B cell (primary cell): ENCODE measurements at regions not wholly inside any gene's neighbourhood (a gene's known extent, or its start where the extent isn't known, plus 50 kb on each side); places are given as distances from the start of the nearest gene placed in this dataset.

Experiments
- ATAC-seq: fragments of 200-7000 bp; cut with Tn5 transposase; one replicate; pipeline ENCODE4 v1.10.0; 2021; ENCODE audit warnings: low read depth, mild to moderate bottlenecking, moderate number of reproducible peaks, moderate library complexity
- CTCF ChIA-PET: fragments of 350-600 bp; sonication (Branson Sonifier 250); formaldehyde crosslinking; loops from one replicate; lab custom pipeline; 2021; ENCODE audit warnings: antibody characterized with exemption, inconsistent platforms; lab: Charles Lee
- POLR2A ChIA-PET: fragments of 350-600 bp; sonication (Branson Sonifier 250); formaldehyde crosslinking; loops from one replicate; lab custom pipeline; 2021; ENCODE audit warnings: antibody characterized with exemption; lab: Charles Lee
- DNase-seq: peaks from one replicate; pipeline ENCODE4 v3.0.0; 2013
- H2AFZ ChIP-seq: 2 replicates; pipeline ENCODE4 v1.6.1; 2012; ENCODE audit warnings: mild to moderate bottlenecking, low read depth, low read length; ENCODE audit not compliant: insufficient read depth, poor library complexity, severe bottlenecking
- H3K27ac ChIP-seq, 2 donors: 1 replicate in 1 of 2; 2 replicates in 1 of 2; pipeline ENCODE4 v1.5.1; 2012 to 2013; ENCODE audit warnings: low read length in 2 of 2, mild to moderate bottlenecking in 2 of 2, moderate library complexity in 1 of 2
- H3K27me3 ChIP-seq, 4 experiments: fragments of 200-600 bp in 1 of 4; sonication (generic) in 1 of 4; replicated peaks in 1 of 4; 1 replicate in 2 of 4; 2 replicates in 2 of 4; pipeline versions ENCODE4 v1.6.1 to v1.7.0; 2013 to 2016; ENCODE audit warnings: low read length in 3 of 4, mild to moderate bottlenecking in 2 of 4, mixed read lengths in 1 of 4, moderate library complexity in 1 of 4; ENCODE audit not compliant: insufficient read depth in 4 of 4, control insufficient read depth in 3 of 4; ENCODE audit errors: control extremely low read depth in 1 of 4
- H3K36me3 ChIP-seq, 2 experiments: replicated peaks in 1 of 2; 1 replicate in 1 of 2; 2 replicates in 1 of 2; pipeline versions ENCODE4 v1.6.1 to v1.7.1; 2013; ENCODE audit warnings: low read length in 1 of 2; ENCODE audit not compliant: insufficient read depth in 2 of 2, control insufficient read depth in 1 of 2; ENCODE audit errors: control extremely low read depth in 1 of 2, extremely low read depth in 1 of 2
- H3K4me1 ChIP-seq, 2 donors: fragments of 200-600 bp in 1 of 2; sonication (generic) in 1 of 2; 1 replicate in 1 of 2; 2 replicates in 1 of 2; pipeline versions ENCODE4 v1.5.1 to v1.6.1; 2013 to 2017; ENCODE audit warnings: low read length in 2 of 2; ENCODE audit not compliant: control insufficient read depth in 2 of 2, insufficient read depth in 2 of 2
- H3K4me2 ChIP-seq: replicated peaks from 2 replicates; pipeline ENCODE3; 2012; ENCODE audit warnings: mild to moderate bottlenecking, low read depth, low read length; ENCODE audit not compliant: poor library complexity, severe bottlenecking
- H3K4me3 ChIP-seq, 5 experiments: fragments of 200-600 bp in 1 of 5; sonication (generic) in 1 of 5; 1 replicate in 3 of 5; 2 replicates in 2 of 5; pipeline versions ENCODE4 v1.5.1 to v1.7.0; 2011 to 2016; ENCODE audit warnings: low read length in 4 of 5, mild to moderate bottlenecking in 4 of 5, low read depth in 2 of 5, control low read depth in 1 of 5, moderate library complexity in 1 of 5; ENCODE audit not compliant: insufficient read depth in 1 of 5; ENCODE audit errors: control extremely low read depth in 1 of 5, extremely low read depth in 1 of 5
- H3K79me2 ChIP-seq: fragments of 200-600 bp; sonication (generic); one replicate; pipeline ENCODE4 v1.6.0; 2016; ENCODE audit warnings: low read length; ENCODE audit not compliant: control insufficient read depth, insufficient read depth
- H3K9ac ChIP-seq: fragments of 200-600 bp; sonication (generic); 2 replicates; pipeline ENCODE4 v1.6.1; 2017; ENCODE audit warnings: mild to moderate bottlenecking, low read length, moderate library complexity
- H3K9me3 ChIP-seq, 3 donors: one replicate each; pipeline versions ENCODE4 v1.6.1 to v1.7.1; 2013; ENCODE audit warnings: low read length in 2 of 3; ENCODE audit not compliant: control insufficient read depth in 2 of 3, insufficient read depth in 1 of 3; ENCODE audit errors: control extremely low read depth in 1 of 3
- H4K20me1 ChIP-seq: 2 replicates; pipeline ENCODE4 v1.6.0; 2012; ENCODE audit warnings: mild to moderate bottlenecking, low read length; ENCODE audit not compliant: insufficient read depth, control insufficient read depth, poor library complexity, severe bottlenecking
- H3K27ac Mint-ChIP-seq: one replicate; pipeline ENCODE4 v1.8.0; 2021; ENCODE audit warnings: mixed read lengths
- H3K27me3 Mint-ChIP-seq: one replicate; pipeline ENCODE4 v1.8.0; 2021; ENCODE audit warnings: mixed read lengths
- H3K4me1 Mint-ChIP-seq: one replicate; pipeline ENCODE4 v1.8.0; 2021; ENCODE audit warnings: mixed read lengths
- H3K4me3 Mint-ChIP-seq: one replicate; pipeline ENCODE4 v1.8.0; 2021; ENCODE audit warnings: mixed read lengths
- H3K9me3 Mint-ChIP-seq: one replicate; pipeline ENCODE4 v1.8.0; 2022; ENCODE audit warnings: mixed read lengths; ENCODE audit not compliant: insufficient read depth
- EZH2 ChIP-seq: IDR thresholded peaks from 2 replicates; pipeline ENCODE4 v1.6.1; 2012; ENCODE audit warnings: borderline replicate concordance, low read depth, mild to moderate bottlenecking, moderate library complexity, low read length; ENCODE audit not compliant: insufficient read depth, poor library complexity, severe bottlenecking
- WGBS: methylation state at CpG from one replicate; pipeline ENCODE4 v1.1.5; 2013; ENCODE audit warnings: missing lambda C conversion rate; ENCODE audit not compliant: insufficient coverage; 5-methylcytosine and 5-hydroxymethylcytosine counted together
- intact Hi-C: fragments of 100-400 bp; cut with micrococcal nuclease; formaldehyde crosslinking; loops from one replicate; pipeline ENCODE4 v1.10.0; 2022
- TF ChIP-seq, protein P1 (sequence below): fragments of 200-600 bp; IDR thresholded peaks from one replicate; pipeline ENCODE4 v1.8.0; 2022; ENCODE audit warnings: antibody characterized with exemption, mild to moderate bottlenecking

DNA sequence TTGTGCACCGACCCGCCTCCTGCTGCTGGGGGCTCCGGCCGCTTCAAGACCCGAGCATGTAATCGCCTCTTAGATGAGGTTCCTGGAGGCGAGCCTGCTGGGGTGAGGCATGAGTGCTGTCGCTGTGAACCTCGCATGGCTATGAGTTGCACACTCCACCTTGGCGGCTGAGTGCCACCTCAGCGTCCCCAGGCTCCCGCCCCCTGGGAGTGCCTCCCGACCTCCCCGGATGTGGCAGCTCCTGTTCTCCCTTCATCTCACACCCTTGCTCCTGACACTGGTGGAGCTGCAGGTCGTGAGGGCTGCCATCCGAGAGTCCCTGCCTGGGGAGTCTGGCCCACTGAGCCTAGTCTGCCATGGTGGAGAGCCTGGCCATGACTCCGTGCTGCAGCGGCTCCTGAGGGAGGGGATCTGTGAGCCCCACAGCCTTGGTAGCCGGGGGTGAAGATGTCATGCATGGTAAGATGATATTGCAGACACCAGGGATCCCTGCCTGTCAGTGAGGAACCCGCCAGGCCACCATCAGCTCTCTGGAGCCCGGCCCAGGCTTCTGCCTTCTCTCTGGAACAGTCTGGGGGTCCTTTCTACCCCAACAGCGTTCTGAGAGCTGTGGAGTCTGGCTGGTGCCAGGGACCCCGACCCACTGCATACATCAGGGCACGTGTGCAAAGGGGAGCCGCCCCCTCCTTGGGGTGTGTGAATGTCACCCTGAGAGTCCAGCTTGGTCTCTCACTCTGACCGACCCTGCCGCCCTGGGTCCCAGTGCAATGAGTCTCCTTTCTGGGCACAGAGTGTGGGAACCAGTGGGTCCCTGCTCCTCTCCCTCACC is 61.6 kb upstream of the HS6ST1 start:
- Histone ChIP-seq H4K20me1 (no peaks in the 10 kb centered on the region), H3K9me3 (no peaks in the 10 kb centered on the region), H2AFZ (no peak overlapping the region), H3K27ac (no peak overlapping the region), H3K79me2 (no peaks in the 10 kb centered on the region), H3K36me3 (no peaks in the 10 kb centered on the region), H3K9ac (no peak overlapping the region), H3K4me2 (no peak overlapping the region), H3K27me3 (no peaks in the 10 kb centered on the region), H3K4me1 (no peaks in the 10 kb centered on the region), H3K4me3 (no peak overlapping the region)
- ChIA-PET POLR2A (no interaction called here), CTCF (no interaction called here)
- H3K4me3 Mint-ChIP-seq = no peak overlapping the region
- TF ChIP-seq, protein P1, sequence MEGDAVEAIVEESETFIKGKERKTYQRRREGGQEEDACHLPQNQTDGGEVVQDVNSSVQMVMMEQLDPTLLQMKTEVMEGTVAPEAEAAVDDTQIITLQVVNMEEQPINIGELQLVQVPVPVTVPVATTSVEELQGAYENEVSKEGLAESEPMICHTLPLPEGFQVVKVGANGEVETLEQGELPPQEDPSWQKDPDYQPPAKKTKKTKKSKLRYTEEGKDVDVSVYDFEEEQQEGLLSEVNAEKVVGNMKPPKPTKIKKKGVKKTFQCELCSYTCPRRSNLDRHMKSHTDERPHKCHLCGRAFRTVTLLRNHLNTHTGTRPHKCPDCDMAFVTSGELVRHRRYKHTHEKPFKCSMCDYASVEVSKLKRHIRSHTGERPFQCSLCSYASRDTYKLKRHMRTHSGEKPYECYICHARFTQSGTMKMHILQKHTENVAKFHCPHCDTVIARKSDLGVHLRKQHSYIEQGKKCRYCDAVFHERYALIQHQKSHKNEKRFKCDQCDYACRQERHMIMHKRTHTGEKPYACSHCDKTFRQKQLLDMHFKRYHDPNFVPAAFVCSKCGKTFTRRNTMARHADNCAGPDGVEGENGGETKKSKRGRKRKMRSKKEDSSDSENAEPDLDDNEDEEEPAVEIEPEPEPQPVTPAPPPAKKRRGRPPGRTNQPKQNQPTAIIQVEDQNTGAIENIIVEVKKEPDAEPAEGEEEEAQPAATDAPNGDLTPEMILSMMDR = no peak
- no peak for TF ChIP-seq EZH2
- H3K27ac Mint-ChIP-seq = no peak overlapping the region
- no peaks in the 10 kb centered on the region for H3K9me3 Mint-ChIP-seq
- H3K4me1 Mint-ChIP-seq = no peaks in the 10 kb centered on the region
- WGBS = 87% methylated on average over 26 of the region's 27 CpGs
- ATAC-seq (no peak), DNase-seq (no peak)
- no peaks in the 10 kb centered on the region for H3K27me3 Mint-ChIP-seq
- intact Hi-C loops = no loop called here

DNA sequence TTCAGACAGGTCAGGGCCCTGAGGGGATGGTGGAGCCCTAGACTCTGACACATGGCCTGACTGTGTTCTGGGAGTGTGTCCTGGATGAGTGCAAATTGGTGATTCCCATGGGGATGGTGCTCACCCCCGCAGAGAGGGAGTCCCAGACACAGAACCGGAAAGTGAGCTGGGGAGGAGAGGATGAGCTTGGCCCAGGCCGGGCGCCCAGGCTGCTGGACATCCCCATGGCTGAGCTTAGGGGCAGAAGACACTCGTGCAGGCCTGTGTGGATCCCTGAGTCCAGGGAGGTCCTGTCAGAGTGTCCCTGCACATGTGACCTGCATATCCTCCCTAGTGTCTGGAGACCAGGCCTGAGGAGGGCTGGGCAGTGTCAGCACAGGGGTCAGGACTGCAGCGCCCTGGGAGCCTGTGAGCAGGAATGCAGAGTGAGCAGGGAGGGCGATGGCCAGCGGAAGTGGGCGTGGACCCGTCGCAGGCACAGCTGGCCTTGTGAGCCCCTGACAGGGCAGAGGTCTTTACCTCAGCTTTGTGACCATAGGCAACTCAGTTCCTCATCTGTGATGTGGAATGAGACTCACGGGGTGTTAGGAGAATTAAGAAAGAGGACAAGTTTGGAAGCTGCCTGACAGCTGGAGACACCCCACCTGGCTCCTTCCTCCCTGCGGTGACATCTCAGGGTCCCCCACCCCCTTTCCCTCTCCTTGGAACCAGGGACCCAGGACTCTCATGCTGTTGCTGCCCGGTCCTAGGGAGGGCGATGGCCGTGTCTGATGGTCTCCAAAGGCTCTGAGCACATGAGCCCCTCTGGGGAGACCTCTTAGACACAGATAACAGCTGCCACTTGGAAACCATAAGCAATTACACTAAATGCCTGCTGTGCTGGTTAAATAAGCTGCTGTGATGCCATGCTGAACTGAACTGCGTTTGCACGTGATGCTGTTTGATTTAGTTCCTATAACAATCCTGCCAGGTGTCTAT is 62.6 kb upstream of the HS6ST1 start:
- no peak overlapping the region for H2AFZ ChIP-seq
- no peaks in the 10 kb centered on the region for H3K27me3 ChIP-seq
- no peaks in the 10 kb centered on the region for H3K79me2 ChIP-seq
- ATAC-seq = no peak
- Mint-ChIP-seq H3K27me3 (no peaks in the 10 kb centered on the region), H3K4me1 (no peaks in the 10 kb centered on the region), H3K27ac (no peak overlapping the region), H3K4me3 (no peak overlapping the region), H3K9me3 (no peaks in the 10 kb centered on the region)
- TF ChIP-seq, protein P1 = no peak
- no peak for TF ChIP-seq EZH2
- no peak overlapping the region for H3K9ac ChIP-seq
- intact Hi-C loops = no loop called here
- WGBS = 84% methylated on average over 17 of the region's 18 CpGs
- H4K20me1 ChIP-seq = no peaks in the 10 kb centered on the region
- no peaks in the 10 kb centered on the region for H3K36me3 ChIP-seq
- no peak overlapping the region for H3K4me3 ChIP-seq
- DNase-seq = no peak
- no peaks in the 10 kb centered on the region for H3K9me3 ChIP-seq
- H3K27ac ChIP-seq = no peak overlapping the region
- POLR2A ChIA-PET = no interaction called here
- no peaks in the 10 kb centered on the region for H3K4me1 ChIP-seq
- no peak overlapping the region for H3K4me2 ChIP-seq
- CTCF ChIA-PET = no interaction called here
